IMR-90 (cell line): ENCODE measurements at regions not wholly inside any gene's neighbourhood (a gene's known extent, or its start where the extent isn't known, plus 50 kb on each side); places are given as distances from the start of the nearest gene placed in this dataset.

Experiments used
- ATAC-seq: fragments of 200-7000 bp; cut with Tn5 transposase; 2 replicates; pipeline ENCODE4 v1.9.1; 2020; ENCODE audit warnings: low read depth, mild to moderate bottlenecking, moderate library complexity
- BruUV-seq: library from RNA; stranded (reverse); fragments of 400-500 nt; replicated peaks from 2 replicates; lab custom pipeline; 2021; lab: Mats Ljungman, UMichigan
- CTCF ChIA-PET: fragments of 300-600 bp; formaldehyde crosslinking; extraction: SDS; loops from one replicate; lab custom pipeline; 2021; ENCODE audit warnings: antibody characterized with exemption; lab: Yijun Ruan, JAX
- POLR2A ChIA-PET: fragments of 300-600 bp; sonication (Branson Sonifier 250); formaldehyde crosslinking; loops from one replicate; lab custom pipeline; 2022; ENCODE audit warnings: antibody characterized with exemption; ENCODE audit not compliant: unreplicated experiment; lab: Charles Lee
- DNase-seq: peaks from one replicate; pipeline ENCODE4 v3.0.0; 2013
- H2AFZ ChIP-seq: replicated peaks from 2 replicates; pipeline ENCODE3; 2013; ENCODE audit warnings: low read length, mild to moderate bottlenecking; ENCODE audit not compliant: poor library complexity
- H2AK5ac ChIP-seq: 2 replicates; pipeline ENCODE4 v1.6.1; 2013; ENCODE audit warnings: low read depth, low read length, inconsistent platforms
- H2AK9ac ChIP-seq: replicated peaks from 2 replicates; pipeline ENCODE3; 2013; ENCODE audit warnings: mild to moderate bottlenecking, low read depth, low read length, moderate library complexity; ENCODE audit not compliant: poor library complexity
- H2BK120ac ChIP-seq: 2 replicates; pipeline ENCODE4 v1.6.1; 2013; ENCODE audit warnings: low read depth, low read length, inconsistent platforms
- H2BK15ac ChIP-seq: 3 replicates; pipeline ENCODE4 v1.6.1; 2013; ENCODE audit warnings: low read depth, low read length, inconsistent platforms
- H2BK20ac ChIP-seq: 2 replicates; pipeline ENCODE4 v1.6.1; 2013; ENCODE audit warnings: low read depth, mild to moderate bottlenecking, inconsistent platforms, low read length, moderate library complexity
- H2BK5ac ChIP-seq: 2 replicates; pipeline ENCODE4 v1.6.1; 2013; ENCODE audit warnings: mild to moderate bottlenecking, low read depth, low read length, inconsistent platforms; ENCODE audit not compliant: poor library complexity, severe bottlenecking
- H3K14ac ChIP-seq: replicated peaks from 2 replicates; pipeline ENCODE4 v1.6.1; 2013; ENCODE audit warnings: low read depth, low read length, inconsistent platforms
- H3K18ac ChIP-seq: 2 replicates; pipeline ENCODE4 v1.6.1; 2013; ENCODE audit warnings: low read depth, low read length, control low read depth
- H3K23ac ChIP-seq: 2 replicates; pipeline ENCODE4 v1.6.1; 2013; ENCODE audit warnings: low read depth, low read length, inconsistent platforms
- H3K27ac ChIP-seq: 2 replicates; pipeline ENCODE4 v1.5.1; 2013; ENCODE audit warnings: mild to moderate bottlenecking, control low read depth, low read length; ENCODE audit not compliant: insufficient read depth
- H3K27me3 ChIP-seq: 2 replicates; pipeline ENCODE4 v1.6.1; 2013; ENCODE audit warnings: low read length; ENCODE audit not compliant: control insufficient read depth, insufficient read depth
- H3K36me3 ChIP-seq: 2 replicates; pipeline ENCODE4 v1.6.1; 2013; ENCODE audit warnings: low read length, mixed read lengths; ENCODE audit not compliant: control insufficient read depth, insufficient read depth
- H3K4ac ChIP-seq: 2 replicates; pipeline ENCODE4 v1.6.1; 2013; ENCODE audit warnings: low read depth, low read length, inconsistent platforms
- H3K4me1 ChIP-seq: 2 replicates; pipeline ENCODE4 v1.6.1; 2013; ENCODE audit warnings: low read length, mixed read lengths; ENCODE audit not compliant: control insufficient read depth, insufficient read depth
- H3K4me2 ChIP-seq: 2 replicates; pipeline ENCODE4 v1.6.1; 2013; ENCODE audit warnings: low read depth, mild to moderate bottlenecking, control low read depth, low read length, moderate library complexity
- H3K4me3 ChIP-seq: 2 replicates; pipeline ENCODE4 v1.5.1; 2013; ENCODE audit warnings: low read depth, mild to moderate bottlenecking, control low read depth, low read length, moderate library complexity; ENCODE audit not compliant: insufficient read depth
- H3K56ac ChIP-seq: 2 replicates; pipeline ENCODE4 v1.6.1; 2013; ENCODE audit warnings: low read length, inconsistent platforms; ENCODE audit not compliant: insufficient read depth; ENCODE audit errors: extremely low read depth
- H3K79me1 ChIP-seq, 2 experiments: 2 replicates each; pipeline ENCODE4 v1.6.1; 2013; ENCODE audit warnings: low read length in 2 of 2, inconsistent platforms in 1 of 2, low read depth in 1 of 2
- H3K9ac ChIP-seq: 2 replicates; pipeline ENCODE4 v1.6.1; 2013; ENCODE audit warnings: low read depth, low read length, control low read depth
- H3K9me1 ChIP-seq: 2 replicates; pipeline ENCODE4 v1.6.1; 2013; ENCODE audit warnings: low read length, inconsistent platforms; ENCODE audit not compliant: insufficient read depth
- H3K9me3 ChIP-seq: 2 replicates; pipeline ENCODE4 v1.6.1; 2013; ENCODE audit warnings: low read length; ENCODE audit not compliant: control insufficient read depth, insufficient read depth
- H4K20me1 ChIP-seq: 2 replicates; pipeline ENCODE4 v1.6.1; 2013; ENCODE audit warnings: low read length, inconsistent platforms; ENCODE audit not compliant: insufficient read depth
- H4K5ac ChIP-seq: 2 replicates; pipeline ENCODE4 v1.6.1; 2013; ENCODE audit warnings: mild to moderate bottlenecking, low read depth, low read length, control low read depth
- H4K8ac ChIP-seq, 2 experiments: 2 replicates each; pipeline ENCODE4 v1.6.1; 2013; ENCODE audit warnings: low read depth in 2 of 2, low read length in 2 of 2, control low read depth in 1 of 2, inconsistent platforms in 1 of 2
- H4K91ac ChIP-seq: 2 replicates; pipeline ENCODE4 v1.6.1; 2013; ENCODE audit warnings: low read depth, low read length, inconsistent platforms; ENCODE audit not compliant: insufficient read depth
- MAFK ChIP-seq: IDR thresholded peaks from 2 replicates; pipeline ENCODE4 v1.6.1; 2012; ENCODE audit warnings: low read depth, low read length, improper control_type of control experiment
- MAZ ChIP-seq: IDR thresholded peaks from 2 replicates; pipeline ENCODE4 v1.6.1; 2012; ENCODE audit warnings: low read depth, mild to moderate bottlenecking, low read length, improper control_type of control experiment, moderate library complexity, borderline replicate concordance
- SMC3 ChIP-seq: fragments of 150-350 bp; IDR thresholded peaks from 2 replicates; pipeline ENCODE4 v1.6.1; 2016; ENCODE audit warnings: low read depth, mild to moderate bottlenecking, antibody characterized with exemption, low read length, moderate library complexity
- dilution Hi-C: fragments of 300-500 bp; cut with HindIII; formaldehyde crosslinking; loops from one replicate; pipeline ENCODE4 v1.14.3; 2018; ENCODE audit warnings: low sequenced_read_pairs; ENCODE audit not compliant: unreplicated experiment
- in situ Hi-C: fragments of 300-500 bp; cut with MboI; formaldehyde crosslinking; loops from 3 replicates; pipeline ENCODE4 v1.14.3; 2019; ENCODE audit warnings: low sequenced_read_pairs, inconsistent platforms, mixed read lengths
- intact Hi-C: fragments of 100-400 bp; cut with micrococcal nuclease; formaldehyde crosslinking; loops from 2 replicates; pipeline ENCODE4 v1.10.0; 2022
- TF ChIP-seq, protein P1 (sequence below): fragments of 150-350 bp; IDR thresholded peaks from 2 replicates; pipeline ENCODE4 v1.6.1; 2016; ENCODE audit warnings: low read depth, mild to moderate bottlenecking, low read length, moderate library complexity, borderline replicate concordance
- TF ChIP-seq, protein P2 (sequence below): conservative IDR thresholded peaks from 2 replicates; pipeline ENCODE4 v1.5.1; 2012; ENCODE audit warnings: mild to moderate bottlenecking, low read depth, low read length, improper control_type of control experiment

DNA sequence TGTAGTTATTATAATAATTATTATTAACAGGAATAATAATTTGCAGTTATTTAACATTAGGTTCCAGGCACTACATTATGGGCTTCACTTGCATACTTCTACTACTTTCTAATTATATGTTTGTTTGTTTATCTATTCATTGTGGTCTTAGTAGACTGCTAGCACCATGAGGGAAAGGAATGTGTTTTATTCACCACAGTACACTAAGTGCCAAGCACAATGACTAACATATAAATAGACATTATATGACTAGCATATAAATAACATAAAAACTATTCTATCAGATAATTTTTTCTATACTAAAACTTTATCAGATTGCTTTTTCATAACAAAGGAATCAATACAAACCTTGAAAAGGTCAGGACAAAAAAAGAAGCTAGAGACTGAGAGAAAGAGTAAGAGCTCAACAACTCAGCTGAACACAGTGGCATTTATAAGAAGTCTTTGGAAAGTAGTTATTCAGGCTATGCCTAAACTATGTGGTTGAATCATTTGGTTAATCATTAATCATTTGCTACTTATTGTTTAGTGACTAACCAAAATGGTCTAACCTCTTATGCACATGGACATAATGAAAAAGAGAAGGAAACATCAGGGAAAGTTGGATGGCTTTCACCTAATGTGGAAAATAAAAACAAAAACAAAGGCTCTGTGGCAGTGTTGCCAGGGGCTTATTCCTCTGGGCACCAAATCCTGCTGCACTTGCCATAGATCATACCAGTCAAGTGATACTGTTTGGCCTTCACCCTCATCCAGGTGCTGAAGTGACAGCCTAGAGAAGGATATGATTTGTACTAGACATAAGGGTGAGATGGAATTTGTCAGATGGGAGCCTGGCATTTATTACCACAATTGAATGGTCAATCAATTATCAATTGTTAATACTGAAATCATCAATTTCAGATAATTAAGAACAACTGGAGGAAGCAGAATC lies 174.9 kb downstream of the ETAA1 start:
- no peaks in the 10 kb centered on the region for H3K9me3 ChIP-seq
- no peaks in the 10 kb centered on the region for H3K27me3 ChIP-seq
- no TSS peak for BruUV-seq
- H3K4me1 ChIP-seq = peaks cover 10% of the 10 kb centered on the region
- H3K56ac ChIP-seq = no peak overlapping the region
- H2BK20ac ChIP-seq = peak overlapping the region; percentile 75; the same call in 1 of the 2 replicates
- no peak overlapping the region for H4K5ac ChIP-seq
- no peak overlapping the region for H3K27ac ChIP-seq
- DNase-seq = peak; percentile 83
- peaks cover 0 to 3% of the 10 kb centered on the region in 2 experiments; a peak in 1 of 4 replicates for H3K79me1 ChIP-seq
- H3K4me3 ChIP-seq = no peak overlapping the region
- peak overlapping the region; percentile 73 for H2BK5ac ChIP-seq
- peak overlapping the region; percentile 28; the same call in 1 of the 2 replicates for H3K18ac ChIP-seq
- POLR2A ChIA-PET = no interaction called here
- peak overlapping the region; percentile 40; the same call in 1 of the 2 replicates for H2AK5ac ChIP-seq
- H3K4me2 ChIP-seq = no peak overlapping the region
- H3K9ac ChIP-seq = no peak overlapping the region
- H4K8ac ChIP-seq = peak overlapping the region in 1 of 2 experiments; percentile 6; a peak in 1 of 4 replicates
- H3K23ac ChIP-seq = no peak overlapping the region
- in situ Hi-C loops (no loop called here), dilution Hi-C loops (no loop called here), intact Hi-C loops (no loop called here)
- peak overlapping the region; percentile 85; the same call in 1 of the 2 replicates for H2BK120ac ChIP-seq
- no peaks in the 10 kb centered on the region for H4K20me1 ChIP-seq
- peak; percentile 68 for ATAC-seq
- no peaks in the 10 kb centered on the region for H3K36me3 ChIP-seq
- H3K14ac ChIP-seq = 0 out of 2 replicates have a peak overlapping the region, but pooled peaks have one; percentile 35
- H3K4ac ChIP-seq = no peak overlapping the region; the same call in 1 of the 2 replicates
- no peak overlapping the region for H2AK9ac ChIP-seq
- TF ChIP-seq, protein P1, sequence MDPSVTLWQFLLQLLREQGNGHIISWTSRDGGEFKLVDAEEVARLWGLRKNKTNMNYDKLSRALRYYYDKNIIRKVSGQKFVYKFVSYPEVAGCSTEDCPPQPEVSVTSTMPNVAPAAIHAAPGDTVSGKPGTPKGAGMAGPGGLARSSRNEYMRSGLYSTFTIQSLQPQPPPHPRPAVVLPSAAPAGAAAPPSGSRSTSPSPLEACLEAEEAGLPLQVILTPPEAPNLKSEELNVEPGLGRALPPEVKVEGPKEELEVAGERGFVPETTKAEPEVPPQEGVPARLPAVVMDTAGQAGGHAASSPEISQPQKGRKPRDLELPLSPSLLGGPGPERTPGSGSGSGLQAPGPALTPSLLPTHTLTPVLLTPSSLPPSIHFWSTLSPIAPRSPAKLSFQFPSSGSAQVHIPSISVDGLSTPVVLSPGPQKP = no peak
- TF ChIP-seq, protein P2, sequence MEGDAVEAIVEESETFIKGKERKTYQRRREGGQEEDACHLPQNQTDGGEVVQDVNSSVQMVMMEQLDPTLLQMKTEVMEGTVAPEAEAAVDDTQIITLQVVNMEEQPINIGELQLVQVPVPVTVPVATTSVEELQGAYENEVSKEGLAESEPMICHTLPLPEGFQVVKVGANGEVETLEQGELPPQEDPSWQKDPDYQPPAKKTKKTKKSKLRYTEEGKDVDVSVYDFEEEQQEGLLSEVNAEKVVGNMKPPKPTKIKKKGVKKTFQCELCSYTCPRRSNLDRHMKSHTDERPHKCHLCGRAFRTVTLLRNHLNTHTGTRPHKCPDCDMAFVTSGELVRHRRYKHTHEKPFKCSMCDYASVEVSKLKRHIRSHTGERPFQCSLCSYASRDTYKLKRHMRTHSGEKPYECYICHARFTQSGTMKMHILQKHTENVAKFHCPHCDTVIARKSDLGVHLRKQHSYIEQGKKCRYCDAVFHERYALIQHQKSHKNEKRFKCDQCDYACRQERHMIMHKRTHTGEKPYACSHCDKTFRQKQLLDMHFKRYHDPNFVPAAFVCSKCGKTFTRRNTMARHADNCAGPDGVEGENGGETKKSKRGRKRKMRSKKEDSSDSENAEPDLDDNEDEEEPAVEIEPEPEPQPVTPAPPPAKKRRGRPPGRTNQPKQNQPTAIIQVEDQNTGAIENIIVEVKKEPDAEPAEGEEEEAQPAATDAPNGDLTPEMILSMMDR = no peak
- TF ChIP-seq MAZ (no peak), SMC3 (no peak), MAFK (no peak)
- peaks cover 7% of the 10 kb centered on the region; the same call in 1 of the 2 replicates for H3K9me1 ChIP-seq
- 0 out of 2 replicates have a peak overlapping the region, but pooled peaks have one; percentile 14 for H4K91ac ChIP-seq
- H2BK15ac ChIP-seq = no peak overlapping the region; the same call in 2 of the 3 replicates
- H2AFZ ChIP-seq = no peak overlapping the region
- CTCF ChIA-PET = no interaction called here
